Kidney tubule cell (primary cell): ENCODE measurements at regions not wholly inside any gene's neighbourhood (a gene's known extent, or its start where the extent isn't known, plus 50 kb on each side); places are given as distances from the start of the nearest gene placed in this dataset.
A peak's percentile ranks its signal among the peaks of the same experiment; 100 is the strongest.
"Not testable (repeated sequence)": the region's sequence is repeated elsewhere in the genome, so short reads cannot be mapped to it uniquely, and the experiment has no call there.

Source experiments
- DNase-seq: peaks from one replicate; pipeline ENCODE4 v3.0.0-alpha.2; 2018; ENCODE audit warnings: low spot score

- peak; percentile 36 for DNase-seq
Observed at GRCh38 chr2:166381-166780, 97.5 kb downstream of the SH3YL1 start.

- no peak for DNase-seq
Observed at GRCh38 chr2:165530-165929, 98.3 kb downstream of the SH3YL1 start.

- no peak for DNase-seq
Observed at GRCh38 chr2:162473-163382, 101.1 kb downstream of the SH3YL1 start.

GRCh38 chr2:161729-162128 is 102.1 kb downstream of the SH3YL1 start:
- no peak for DNase-seq

- DNase-seq, result peak; percentile 9
Observed at GRCh38 chr2:151553-152334, 105.4 kb upstream of the FAM110C start.

- DNase-seq, result no peak
Observed at GRCh38 chr2:145407-145806, 99.1 kb upstream of the FAM110C start.

- DNase-seq, result no peak
Observed at GRCh38 chr2:141611-142010, 95.3 kb upstream of the FAM110C start.

GRCh38 chr2:136666-137065 is 90.4 kb upstream of the FAM110C start:
- no peak for DNase-seq

- no peak for DNase-seq
Observed at GRCh38 chr2:133675-134593, 87.6 kb upstream of the FAM110C start.

- DNase-seq, result not testable (repeated sequence)
Observed at GRCh38 chr2:126769-127168, 80.5 kb upstream of the FAM110C start.

GRCh38 chr2:124241-124880 is 78.1 kb upstream of the FAM110C start:
- no peak for DNase-seq

GRCh38 chr2:116953-117352 is 70.6 kb upstream of the FAM110C start:
- DNase-seq, result no peak

GRCh38 chr2:115303-115702 is 69.0 kb upstream of the FAM110C start:
- DNase-seq, result peak; percentile 85

- no peak for DNase-seq
Observed at GRCh38 chr2:114616-115015, 68.3 kb upstream of the FAM110C start.

GRCh38 chr2:109998-110397 is 63.7 kb upstream of the FAM110C start:
- no peak for DNase-seq

- DNase-seq, result no peak
Observed at GRCh38 chr2:108920-109809, 62.9 kb upstream of the FAM110C start.

- DNase-seq, result no peak
Observed at GRCh38 chr2:101016-101415, 54.7 kb upstream of the FAM110C start.
